K562 (cell line): ENCODE measurements at regions not wholly inside any gene's neighbourhood (a gene's known extent, or its start where the extent isn't known, plus 50 kb on each side); places are given as distances from the start of the nearest gene placed in this dataset.

Experiments used
- BRCA1 ChIP-seq, 2 experiments: fragments of 450-650 bp in 1 of 2; sonication (generic) in 1 of 2; formaldehyde crosslinking in 1 of 2; IDR thresholded peaks; 2 replicates each; pipeline versions ENCODE4 v1.5.0 to v1.6.1; 2017 to 2020; ENCODE audit warnings: mild to moderate bottlenecking in 1 of 2, missing genetic modification reagents in 1 of 2
- BRF1 ChIP-seq: IDR thresholded peaks from 3 replicates; pipeline ENCODE4 v1.6.1; 2011; ENCODE audit warnings: borderline replicate concordance, mild to moderate bottlenecking; ENCODE audit not compliant: insufficient read length; ENCODE audit errors: extremely low read depth
- FOXA1 ChIP-seq: fragments of 450-650 bp; IDR thresholded peaks from 2 replicates; pipeline ENCODE4 v1.6.1; 2016; ENCODE audit warnings: mild to moderate bottlenecking, borderline replicate concordance
- HNRNPK ChIP-seq: fragments of 200-400 bp; formaldehyde crosslinking; IDR thresholded peaks from one replicate; pipeline ENCODE4 v1.6.1; 2018; ENCODE audit warnings: mild to moderate bottlenecking, low read depth, low read length; ENCODE audit not compliant: poor library complexity, severe bottlenecking
- KLF16 ChIP-seq: IDR thresholded peaks from 2 replicates; pipeline ENCODE4 v1.6.1; 2016; ENCODE audit warnings: antibody characterized with exemption
- POLR3A ChIP-seq: IDR thresholded peaks from 2 replicates; pipeline ENCODE4 v1.6.1; 2011; ENCODE audit warnings: borderline replicate concordance, mild to moderate bottlenecking, moderate library complexity; ENCODE audit not compliant: insufficient read length, insufficient read depth; ENCODE audit errors: extremely low read depth
- RAD21 ChIP-seq, 2 experiments: fragments of 250-450 bp in 1 of 2; fragments of 450-650 bp in 1 of 2; sonication (Bioruptor Pico) in 1 of 2; formaldehyde crosslinking in 1 of 2; IDR thresholded peaks in 1 of 2; conservative IDR thresholded peaks in 1 of 2; 2 replicates each; pipeline versions ENCODE4 v1.4.0 to v1.8.0; 2020 to 2022; ENCODE audit warnings: mild to moderate bottlenecking in 2 of 2, moderate library complexity in 1 of 2
- RFX5 ChIP-seq: IDR thresholded peaks from 2 replicates; pipeline ENCODE4 v1.6.1; 2011; ENCODE audit warnings: low read depth, mild to moderate bottlenecking, improper control_type of control experiment, low read length
- SNRNP70 ChIP-seq: fragments of 200-400 bp; formaldehyde crosslinking; optimal IDR thresholded peaks from 2 replicates; pipeline ENCODE3; 2017; ENCODE audit warnings: low read depth, low read length
- ZBTB1 ChIP-seq: sonication (generic); formaldehyde crosslinking; IDR thresholded peaks from 2 replicates; pipeline ENCODE4 v1.8.1; 2023; ENCODE audit warnings: missing genetic modification reagents, low read depth, mild to moderate bottlenecking, borderline replicate concordance
- ZNF717 ChIP-seq: fragments of 250-450 bp; sonication (Bioruptor Pico); IDR thresholded peaks from 2 replicates; pipeline ENCODE4 v1.5.0; 2021
- TF ChIP-seq, protein P1 (sequence below): IDR thresholded peaks from 3 replicates; pipeline ENCODE4 v1.6.1; 2011; ENCODE audit warnings: borderline replicate concordance, mild to moderate bottlenecking, moderate library complexity; ENCODE audit not compliant: insufficient read length; ENCODE audit errors: extremely low read depth

DNA sequence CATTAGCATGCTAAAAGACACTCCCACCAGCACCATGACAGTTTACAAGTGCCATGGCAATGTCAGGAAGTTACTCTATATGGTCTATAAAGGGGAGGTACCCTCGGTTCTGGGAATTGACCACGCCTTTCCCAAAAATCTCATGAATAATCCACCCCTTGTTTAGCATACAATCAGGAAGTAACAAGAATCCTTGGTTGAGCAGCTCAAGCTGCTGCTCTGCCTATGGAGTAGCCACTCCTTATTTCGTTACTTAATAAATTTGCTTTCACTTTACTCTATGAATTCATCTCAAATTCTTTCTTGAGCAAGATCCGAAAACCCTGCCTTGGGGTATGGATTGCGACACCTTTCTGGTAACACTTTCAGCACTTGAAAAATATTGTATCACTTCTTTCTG lies 243.0 kb downstream of the BMP2 start:
- TF ChIP-seq SNRNP70 (no peak), KLF16 (no peak), HNRNPK (no peak), RFX5 (no peak), BRF1 (no peak), FOXA1 (no peak), ZNF717 (CRISPR knock-in tag) (no peak), POLR3A (no peak), RAD21 (CRISPR knock-in tag; conservative IDR thresholded peaks at IDR 0.05 in 1 of 2, IDR thresholded peaks at IDR 0.05 in 1 of 2) (no peak), ZBTB1 (CRISPR knock-in tag) (no peak), BRCA1 (IDR thresholded peaks at IDR 0.05) (no peak), BRCA1 (CRISPR knock-in tag; IDR thresholded peaks at IDR 0.05) (no peak)
- TF ChIP-seq, protein P1, sequence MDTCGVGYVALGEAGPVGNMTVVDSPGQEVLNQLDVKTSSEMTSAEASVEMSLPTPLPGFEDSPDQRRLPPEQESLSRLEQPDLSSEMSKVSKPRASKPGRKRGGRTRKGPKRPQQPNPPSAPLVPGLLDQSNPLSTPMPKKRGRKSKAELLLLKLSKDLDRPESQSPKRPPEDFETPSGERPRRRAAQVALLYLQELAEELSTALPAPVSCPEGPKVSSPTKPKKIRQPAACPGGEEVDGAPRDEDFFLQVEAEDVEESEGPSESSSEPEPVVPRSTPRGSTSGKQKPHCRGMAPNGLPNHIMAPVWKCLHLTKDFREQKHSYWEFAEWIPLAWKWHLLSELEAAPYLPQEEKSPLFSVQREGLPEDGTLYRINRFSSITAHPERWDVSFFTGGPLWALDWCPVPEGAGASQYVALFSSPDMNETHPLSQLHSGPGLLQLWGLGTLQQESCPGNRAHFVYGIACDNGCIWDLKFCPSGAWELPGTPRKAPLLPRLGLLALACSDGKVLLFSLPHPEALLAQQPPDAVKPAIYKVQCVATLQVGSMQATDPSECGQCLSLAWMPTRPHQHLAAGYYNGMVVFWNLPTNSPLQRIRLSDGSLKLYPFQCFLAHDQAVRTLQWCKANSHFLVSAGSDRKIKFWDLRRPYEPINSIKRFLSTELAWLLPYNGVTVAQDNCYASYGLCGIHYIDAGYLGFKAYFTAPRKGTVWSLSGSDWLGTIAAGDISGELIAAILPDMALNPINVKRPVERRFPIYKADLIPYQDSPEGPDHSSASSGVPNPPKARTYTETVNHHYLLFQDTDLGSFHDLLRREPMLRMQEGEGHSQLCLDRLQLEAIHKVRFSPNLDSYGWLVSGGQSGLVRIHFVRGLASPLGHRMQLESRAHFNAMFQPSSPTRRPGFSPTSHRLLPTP, result no peak
